ENCODE measurements at regions not wholly inside any gene's neighbourhood (a gene's known extent, or its start where the extent isn't known, plus 50 kb on each side); places are given as distances from the start of the nearest gene placed in this dataset.

GRCh38 chr9:13424872-13425271 is 145.4 kb upstream of the MPDZ start:
- TF ChIP-seq POU6F1 (CRISPR knock-in tag; IDR thresholded peaks at IDR 0.05; ENCODE audit: borderline replicate concordance, low read depth) (no peak), OSR1 (CRISPR knock-in tag; IDR thresholded peaks at IDR 0.05) (no peak), GLIS3 (CRISPR knock-in tag; IDR thresholded peaks at IDR 0.05) (no peak)

All from SK-N-SH treated with all-trans-retinoic acid at 6 μM for 48 hours (cell line).